Panc1 (cell line): ENCODE measurements at regions not wholly inside any gene's neighbourhood (a gene's known extent, or its start where the extent isn't known, plus 50 kb on each side); places are given as distances from the start of the nearest gene placed in this dataset.

Source experiments
- ATAC-seq: fragments of 200-7000 bp; cut with Tn5 transposase; 2 replicates; pipeline ENCODE4 v1.9.1; 2020; ENCODE audit warnings: mild to moderate bottlenecking, moderate library complexity
- BruUV-seq: library from RNA; stranded (reverse); fragments of 400-500 nt; replicated peaks from 2 replicates; lab custom pipeline; 2021; lab: Mats Ljungman, UMichigan
- CTCF ChIA-PET: fragments of 300-600 bp; sonication (Branson Sonifier 250); formaldehyde crosslinking; loops from one replicate; lab custom pipeline; 2022; ENCODE audit warnings: antibody characterized with exemption; lab: Charles Lee
- POLR2A ChIA-PET: fragments of 300-600 bp; sonication (Branson Sonifier 250); formaldehyde crosslinking; loops from one replicate; lab custom pipeline; 2022; ENCODE audit warnings: antibody characterized with exemption; lab: Charles Lee
- DNase-seq: peaks from one replicate; pipeline ENCODE4 v3.0.0-alpha.2; 2010; ENCODE audit warnings: low read depth, low spot score
- H3K27ac ChIP-seq: 2 replicates; pipeline ENCODE4 v1.5.1; 2011; ENCODE audit warnings: mild to moderate bottlenecking, low read length, inconsistent platforms
- H3K27me3 ChIP-seq: fragments of 200-500 bp; sonication (Bioruptor generic); 2 replicates; pipeline ENCODE4 v1.6.0; 2014; ENCODE audit warnings: low read length, inconsistent platforms; ENCODE audit not compliant: control insufficient read depth, insufficient read depth
- H3K36me3 ChIP-seq: fragments of 200-500 bp; sonication (Bioruptor generic); 2 replicates; pipeline ENCODE4 v1.5.1; 2014; ENCODE audit warnings: inconsistent platforms, mild to moderate bottlenecking, low read length, moderate library complexity; ENCODE audit not compliant: control insufficient read depth, insufficient read depth
- H3K4me1 ChIP-seq: 2 replicates; pipeline ENCODE4 v1.5.1; 2011; ENCODE audit warnings: inconsistent platforms, mild to moderate bottlenecking, low read length, moderate library complexity; ENCODE audit not compliant: control insufficient read depth, insufficient read depth
- H3K4me3 ChIP-seq, 2 experiments: 2 replicates each; pipeline ENCODE4 v1.5.1; 2011 to 2012; ENCODE audit warnings: low read depth in 2 of 2, low read length in 2 of 2, mild to moderate bottlenecking in 2 of 2, inconsistent platforms in 1 of 2, moderate library complexity in 1 of 2
- H3K9me3 ChIP-seq: fragments of 200-500 bp; sonication (Bioruptor generic); 2 replicates; pipeline ENCODE4 v1.5.1; 2014; ENCODE audit warnings: low read depth, mild to moderate bottlenecking, inconsistent platforms, low read length, moderate library complexity; ENCODE audit not compliant: control insufficient read depth, insufficient read depth
- CTCF ChIP-seq: fragments of 450-650 bp; IDR thresholded peaks from 2 replicates; pipeline ENCODE4 v1.5.1; 2017; ENCODE audit warnings: mild to moderate bottlenecking
- POLR2AphosphoS5 ChIP-seq: IDR thresholded peaks from 2 replicates; pipeline ENCODE4 v1.6.1; 2012; ENCODE audit warnings: mild to moderate bottlenecking, low read depth, low read length, moderate library complexity
- REST ChIP-seq, 2 experiments: IDR thresholded peaks; 2 replicates each; pipeline ENCODE4 v1.6.1; 2011 to 2012; ENCODE audit warnings: low read depth in 2 of 2, control low read depth in 1 of 2, low read length in 1 of 2, mild to moderate bottlenecking in 1 of 2, moderate library complexity in 1 of 2; ENCODE audit not compliant: insufficient read depth in 1 of 2
- SIN3A ChIP-seq: IDR thresholded peaks from 2 replicates; pipeline ENCODE4 v1.6.1; 2012; ENCODE audit warnings: low read depth, mild to moderate bottlenecking, low read length, moderate library complexity, borderline replicate concordance; ENCODE audit not compliant: insufficient read depth
- TCF7L2 ChIP-seq: IDR thresholded peaks from 2 replicates; pipeline ENCODE4 v1.6.1; 2011; ENCODE audit warnings: mild to moderate bottlenecking, low read depth, low read length, inconsistent platforms
- in situ Hi-C: cut with HindIII; loops from 2 replicates; pipeline ENCODE4 v1.10.0; 2016; ENCODE audit warnings: low sequenced_read_pairs, low pct_unique_long_range_greater_than_20kb
- intact Hi-C: fragments of 100-400 bp; cut with micrococcal nuclease; formaldehyde crosslinking; loops from one replicate; pipeline ENCODE4 v1.10.0; 2022; ENCODE audit not compliant: unreplicated experiment

- H3K27ac ChIP-seq = no peak overlapping the region
- H3K36me3 ChIP-seq = no peaks in the 10 kb centered on the region
- DNase-seq (no peak), ATAC-seq (no peak)
- ChIA-PET CTCF (no interaction called here), POLR2A (no interaction called here)
- H3K27me3 ChIP-seq = no peaks in the 10 kb centered on the region
- 0 out of 2 replicates have a peak, but pooled peaks cover 4% of the 10 kb centered on the region for H3K9me3 ChIP-seq
- no peak overlapping the region for H3K4me3 ChIP-seq
- TF ChIP-seq TCF7L2 (no peak), POLR2AphosphoS5 (no peak), CTCF (no peak), SIN3A (no peak)
- in situ Hi-C loops (no loop called here), intact Hi-C loops (no loop called here)
- BruUV-seq = no TSS peak
- H3K4me1 ChIP-seq = no peaks in the 10 kb centered on the region
Measured at GRCh38 chr1:230534224-230534623, 108.1 kb upstream of the COG2 start.

- Histone ChIP-seq H3K36me3 (no peaks in the 10 kb centered on the region), H3K9me3 (0 out of 2 replicates have a peak, but pooled peaks cover 4% of the 10 kb centered on the region), H3K4me1 (no peaks in the 10 kb centered on the region), H3K4me3 (no peak overlapping the region), H3K27me3 (no peaks in the 10 kb centered on the region), H3K27ac (no peak overlapping the region)
- in situ Hi-C loops = no loop called here
- CTCF ChIA-PET = no interaction called here
- TF ChIP-seq TCF7L2 (no peak), SIN3A (no peak), REST (IDR thresholded peaks at IDR 0.05; ENCODE audit: insufficient read depth in 1 of 2, low read depth in 2 of 2, low read length in 1 of 2) (no peak), CTCF (no peak)
- POLR2A ChIA-PET = no interaction called here
- BruUV-seq = no TSS peak
- DNase-seq (no peak), ATAC-seq (no peak)
- intact Hi-C loops = no loop called here
Measured at GRCh38 chr1:230531103-230531502, 105.0 kb upstream of the PGBD5 start.
